ENCODE measurements at regions not wholly inside any gene's neighbourhood (a gene's known extent, or its start where the extent isn't known, plus 50 kb on each side); places are given as distances from the start of the nearest gene placed in this dataset.

GRCh38 chr12:67437011-67437410 is 167.9 kb downstream of the CAND1 start:
- no peak for TF ChIP-seq POLR2AphosphoS5 (IDR thresholded peaks at IDR 0.05; ENCODE audit: insufficient read depth in 1 of 2, low read depth in 1 of 2)
- TF ChIP-seq CTCF (IDR thresholded peaks at IDR 0.05): no peak
- no peak for TF ChIP-seq POLR2A (IDR thresholded peaks at IDR 0.05)
- no peak overlapping the region for H3K27ac ChIP-seq
- no peaks in the 10 kb centered on the region for H3K36me3 ChIP-seq
- intact Hi-C loops (cut with DNase I): no loop called here
- DNase-seq (ENCODE audit: extremely low spot score in 2 of 2): no peak
- peaks cover 37% of the 10 kb centered on the region for H3K4me1 ChIP-seq
- no peak overlapping the region for H3K4me3 ChIP-seq
- H3K9me3 ChIP-seq: no peaks in the 10 kb centered on the region
- no peaks in the 10 kb centered on the region for H3K27me3 ChIP-seq

DNA sequence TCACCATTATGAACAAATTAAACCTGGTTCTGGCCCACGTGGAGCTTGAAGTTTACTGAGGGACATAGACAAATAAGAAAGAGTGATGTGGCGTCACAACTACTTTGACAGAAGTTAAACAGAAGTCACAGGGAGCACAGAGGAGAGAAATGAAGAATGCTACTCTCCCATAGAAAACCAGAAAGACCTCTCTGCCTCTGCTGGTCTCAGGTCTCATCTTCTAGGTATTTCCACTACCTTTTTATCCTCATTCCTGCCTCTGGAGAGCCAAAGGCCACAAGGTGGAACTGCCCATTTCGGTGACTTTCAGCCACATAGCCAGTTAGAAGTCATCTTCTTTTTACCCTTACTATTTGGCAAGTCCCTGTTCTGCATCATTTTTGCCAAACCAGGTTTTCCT is 170.5 kb downstream of the CAND1 start:
- DNase-seq (ENCODE audit: extremely low spot score in 2 of 2): no peak
- Histone ChIP-seq H3K9me3 (no peaks in the 10 kb centered on the region), H3K4me3 (no peak overlapping the region), H3K27ac (no peak overlapping the region), H3K27me3 (no peaks in the 10 kb centered on the region), H3K4me1 (peaks cover 32% of the 10 kb centered on the region), H3K36me3 (no peaks in the 10 kb centered on the region)
- intact Hi-C loops (cut with DNase I): no loop called here
- TF ChIP-seq POLR2AphosphoS5 (IDR thresholded peaks at IDR 0.05; ENCODE audit: insufficient read depth in 1 of 2, low read depth in 1 of 2): no peak
- TF ChIP-seq CTCF (IDR thresholded peaks at IDR 0.05): no peak
- TF ChIP-seq POLR2A (IDR thresholded peaks at IDR 0.05): no peak

- no peaks in the 10 kb centered on the region for H3K27me3 ChIP-seq
- H3K36me3 ChIP-seq: no peaks in the 10 kb centered on the region
- H3K4me1 ChIP-seq: peaks cover 17% of the 10 kb centered on the region
- no peaks in the 10 kb centered on the region for H3K9me3 ChIP-seq
- no peak for DNase-seq (ENCODE audit: extremely low spot score in 2 of 2)
- H3K4me3 ChIP-seq: no peak overlapping the region
- H3K27ac ChIP-seq: no peak overlapping the region
- TF ChIP-seq POLR2AphosphoS5 (IDR thresholded peaks at IDR 0.05; ENCODE audit: insufficient read depth in 1 of 2, low read depth in 1 of 2) (peak in 1 of 2 donors; percentile 34), CTCF (IDR thresholded peaks at IDR 0.05) (peak; percentile 30 to 73 (median 59)), POLR2A (IDR thresholded peaks at IDR 0.05) (no peak)
- intact Hi-C loops (cut with DNase I): no loop called here
Measured at GRCh38 chr12:67441736-67442346, 172.7 kb downstream of the CAND1 start.

- no peak for DNase-seq (ENCODE audit: extremely low spot score in 2 of 2)
- intact Hi-C loops (cut with DNase I): no loop called here
- no peaks in the 10 kb centered on the region for H3K9me3 ChIP-seq
- TF ChIP-seq POLR2AphosphoS5 (IDR thresholded peaks at IDR 0.05; ENCODE audit: insufficient read depth in 1 of 2, low read depth in 1 of 2) (no peak), POLR2A (IDR thresholded peaks at IDR 0.05) (no peak), CTCF (IDR thresholded peaks at IDR 0.05) (no peak)
- H3K4me1 ChIP-seq: peaks cover 17% of the 10 kb centered on the region
- H3K4me3 ChIP-seq: no peak overlapping the region
- no peaks in the 10 kb centered on the region for H3K36me3 ChIP-seq
- H3K27me3 ChIP-seq: no peaks in the 10 kb centered on the region
- H3K27ac ChIP-seq: no peak overlapping the region
Measured at GRCh38 chr12:67442347-67442841, 173.2 kb downstream of the CAND1 start.

DNA sequence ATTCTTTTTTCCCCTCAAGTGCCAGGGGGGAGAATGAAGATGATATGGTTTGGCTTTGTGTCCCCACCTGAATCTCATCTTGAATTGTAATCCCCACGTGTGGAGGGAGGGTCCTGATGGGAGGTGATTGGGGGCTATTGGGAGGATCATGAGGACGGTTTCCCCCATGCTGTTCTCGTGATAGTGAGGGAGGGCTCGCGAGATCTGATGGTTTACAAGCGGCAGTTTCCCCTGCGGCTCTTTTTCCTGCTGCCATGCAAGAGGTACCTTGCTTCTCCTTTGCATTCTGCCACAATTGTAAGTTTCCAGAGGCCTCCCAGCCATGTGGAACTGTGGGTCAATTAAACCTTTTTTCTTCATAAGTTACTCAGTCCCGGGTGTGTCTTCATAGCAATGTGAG is 173.7 kb downstream of the CAND1 start:
- no peaks in the 10 kb centered on the region for H3K36me3 ChIP-seq
- no peaks in the 10 kb centered on the region for H3K9me3 ChIP-seq
- no peak overlapping the region for H3K4me3 ChIP-seq
- no peak overlapping the region for H3K27ac ChIP-seq
- no peak for DNase-seq (ENCODE audit: extremely low spot score in 2 of 2)
- intact Hi-C loops (cut with DNase I): no loop called here
- no peak for TF ChIP-seq POLR2AphosphoS5 (IDR thresholded peaks at IDR 0.05; ENCODE audit: insufficient read depth in 1 of 2, low read depth in 1 of 2)
- TF ChIP-seq CTCF (IDR thresholded peaks at IDR 0.05): no peak
- no peak for TF ChIP-seq POLR2A (IDR thresholded peaks at IDR 0.05)
- H3K4me1 ChIP-seq: peaks cover 17% of the 10 kb centered on the region
- H3K27me3 ChIP-seq: no peaks in the 10 kb centered on the region
